ENCODE measurements at regions not wholly inside any gene's neighbourhood (a gene's known extent, or its start where the extent isn't known, plus 50 kb on each side); places are given as distances from the start of the nearest gene placed in this dataset.

- peak overlapping the region; percentile 90 to 98 (median 92); a peak in 6 of 7 replicates for H3K27ac Mint-ChIP-seq
- H2AK5ac ChIP-seq (ENCODE audit: insufficient read length, low read length) = no peak overlapping the region
- H3K27ac ChIP-seq (ENCODE audit: insufficient read length, low read depth, low read length) = no peak overlapping the region
Measured at GRCh38 chr2:16102358-16102975, 162.1 kb downstream of the MYCN start.

More at GRCh38 chr2:16102358-16102975, 162.1 kb downstream of the MYCN start:
- Histone ChIP-seq H3K79me1 (ENCODE audit: insufficient read depth, low read depth, low read length, poor library complexity, severe bottlenecking) (no peaks in the 10 kb centered on the region), H2BK5ac (ENCODE audit: insufficient read length, low read length) (no peak overlapping the region), H3K18ac (ENCODE audit: insufficient read length, low read depth, low read length) (peak overlapping the region; percentile 1), H3K56ac (ENCODE audit: insufficient read length, low read depth, low read length) (no peak overlapping the region), H3K4me1 (ENCODE audit: insufficient read depth, low read length) (peaks cover 21% of the 10 kb centered on the region; the same call in 1 of the 2 replicates), H3K9me3 (ENCODE audit: control insufficient read depth, low read depth, low read length) (no peaks in the 10 kb centered on the region), H2BK20ac (ENCODE audit: low read depth, low read length, poor library complexity, severe bottlenecking) (no peak overlapping the region), H3T11ph (ENCODE audit: low read length) (no peak overlapping the region), H2AFZ (ENCODE audit: low read length) (no peak overlapping the region), H2BK120ac (ENCODE audit: low read depth, low read length, poor library complexity, severe bottlenecking) (no peak overlapping the region), H4K5ac (ENCODE audit: insufficient read length, low read depth, low read length) (no peak overlapping the region), H2BK12ac (ENCODE audit: insufficient read length, low read depth, low read length) (peak overlapping the region; percentile 8), H3K4ac (ENCODE audit: low read depth, low read length) (no peak overlapping the region), H4K91ac (ENCODE audit: insufficient read length, low read depth, low read length) (peak overlapping the region; percentile 22), H3K14ac (ENCODE audit: insufficient read depth, low read length) (peak overlapping the region; percentile 62; the same call in 1 of the 2 replicates), H3K23me2 (ENCODE audit: insufficient read length, low read depth, low read length, poor library complexity, severe bottlenecking) (no peaks in the 10 kb centered on the region), H3K79me2 (ENCODE audit: insufficient read depth, low read length) (no peaks in the 10 kb centered on the region), H3K9ac (ENCODE audit: extremely low read depth, insufficient read length, low read length) (no peak overlapping the region), H2BK15ac (ENCODE audit: low read depth, low read length) (peak overlapping the region; percentile 34; the same call in 1 of the 2 replicates), H3K23ac (ENCODE audit: insufficient read length, low read depth, low read length) (no peak overlapping the region), H4K8ac (replicated peaks; ENCODE audit: insufficient read length, low read depth, low read length) (no peak overlapping the region), H3K27me3 (ENCODE audit: insufficient read depth, low read length) (no peaks in the 10 kb centered on the region), H4K20me1 (ENCODE audit: control insufficient read depth, insufficient read depth, insufficient read length) (no peaks in the 10 kb centered on the region), H3K4me2 (ENCODE audit: insufficient read depth, insufficient read length, low read length) (no peak overlapping the region)
- Mint-ChIP-seq H3K4me3 (peak overlapping the region in 1 of 2 experiments; percentile 45; a peak in 1 of 5 replicates), H3K36me3 (ENCODE audit: insufficient read depth in 1 of 3, low read depth in 3 of 3) (no peaks in the 10 kb centered on the region), H3K4me1 (peaks cover 75% of the 10 kb centered on the region in 2 experiments), H3K27me3 (ENCODE audit: low read depth) (no peaks in the 10 kb centered on the region), H3K9me3 (no peaks in the 10 kb centered on the region)
- WGBS (ENCODE audit: extremely low coverage, insufficient read length, low lambda C conversion rate) = no CpG with 5 or more reads among the region's 14 CpGs
- DNase-seq = no peak
- TF ChIP-seq, protein P1, sequence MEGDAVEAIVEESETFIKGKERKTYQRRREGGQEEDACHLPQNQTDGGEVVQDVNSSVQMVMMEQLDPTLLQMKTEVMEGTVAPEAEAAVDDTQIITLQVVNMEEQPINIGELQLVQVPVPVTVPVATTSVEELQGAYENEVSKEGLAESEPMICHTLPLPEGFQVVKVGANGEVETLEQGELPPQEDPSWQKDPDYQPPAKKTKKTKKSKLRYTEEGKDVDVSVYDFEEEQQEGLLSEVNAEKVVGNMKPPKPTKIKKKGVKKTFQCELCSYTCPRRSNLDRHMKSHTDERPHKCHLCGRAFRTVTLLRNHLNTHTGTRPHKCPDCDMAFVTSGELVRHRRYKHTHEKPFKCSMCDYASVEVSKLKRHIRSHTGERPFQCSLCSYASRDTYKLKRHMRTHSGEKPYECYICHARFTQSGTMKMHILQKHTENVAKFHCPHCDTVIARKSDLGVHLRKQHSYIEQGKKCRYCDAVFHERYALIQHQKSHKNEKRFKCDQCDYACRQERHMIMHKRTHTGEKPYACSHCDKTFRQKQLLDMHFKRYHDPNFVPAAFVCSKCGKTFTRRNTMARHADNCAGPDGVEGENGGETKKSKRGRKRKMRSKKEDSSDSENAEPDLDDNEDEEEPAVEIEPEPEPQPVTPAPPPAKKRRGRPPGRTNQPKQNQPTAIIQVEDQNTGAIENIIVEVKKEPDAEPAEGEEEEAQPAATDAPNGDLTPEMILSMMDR (conservative IDR thresholded peaks at IDR 0.05) = no peak

Data from H9 (cell line).